ENCODE measurements at regions not wholly inside any gene's neighbourhood (a gene's known extent, or its start where the extent isn't known, plus 50 kb on each side); places are given as distances from the start of the nearest gene placed in this dataset.

DNA sequence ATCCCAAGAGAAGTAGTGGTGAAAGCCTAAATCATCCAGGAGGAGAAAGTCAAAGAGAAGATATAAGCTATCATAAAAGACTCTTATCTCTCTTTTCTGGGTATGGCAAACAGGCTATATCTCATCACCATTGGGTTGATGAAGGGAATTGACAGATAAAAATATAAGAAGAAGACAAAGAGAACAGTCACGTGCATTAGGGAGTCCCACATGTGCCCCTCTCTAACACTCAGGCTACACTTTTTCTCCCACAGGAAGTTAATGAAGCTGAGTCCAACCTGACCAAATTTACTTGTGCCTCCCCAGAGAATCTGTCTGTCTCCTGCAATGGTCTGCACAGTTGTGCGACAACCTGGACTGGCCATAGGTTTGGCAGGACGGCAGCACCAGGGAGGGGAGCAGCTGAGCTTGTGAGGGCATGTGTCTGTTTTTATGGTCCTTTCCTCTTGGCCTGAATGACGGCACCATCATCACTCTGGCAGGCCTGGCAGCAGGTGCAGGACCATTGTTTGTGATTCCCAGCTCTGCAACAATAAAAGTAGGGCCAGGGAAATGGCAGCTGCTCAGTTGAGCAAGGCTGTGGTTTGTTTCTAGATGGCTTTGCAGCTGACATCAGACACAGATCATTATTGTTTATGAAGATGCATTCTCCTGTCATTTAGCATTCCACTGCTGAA is 144.5 kb upstream of the MCHR2 start:
- in situ Hi-C loops (cut with MboI; ENCODE audit: low sequenced_read_pairs, unreplicated experiment): no loop called here
- TF ChIP-seq, protein P1, sequence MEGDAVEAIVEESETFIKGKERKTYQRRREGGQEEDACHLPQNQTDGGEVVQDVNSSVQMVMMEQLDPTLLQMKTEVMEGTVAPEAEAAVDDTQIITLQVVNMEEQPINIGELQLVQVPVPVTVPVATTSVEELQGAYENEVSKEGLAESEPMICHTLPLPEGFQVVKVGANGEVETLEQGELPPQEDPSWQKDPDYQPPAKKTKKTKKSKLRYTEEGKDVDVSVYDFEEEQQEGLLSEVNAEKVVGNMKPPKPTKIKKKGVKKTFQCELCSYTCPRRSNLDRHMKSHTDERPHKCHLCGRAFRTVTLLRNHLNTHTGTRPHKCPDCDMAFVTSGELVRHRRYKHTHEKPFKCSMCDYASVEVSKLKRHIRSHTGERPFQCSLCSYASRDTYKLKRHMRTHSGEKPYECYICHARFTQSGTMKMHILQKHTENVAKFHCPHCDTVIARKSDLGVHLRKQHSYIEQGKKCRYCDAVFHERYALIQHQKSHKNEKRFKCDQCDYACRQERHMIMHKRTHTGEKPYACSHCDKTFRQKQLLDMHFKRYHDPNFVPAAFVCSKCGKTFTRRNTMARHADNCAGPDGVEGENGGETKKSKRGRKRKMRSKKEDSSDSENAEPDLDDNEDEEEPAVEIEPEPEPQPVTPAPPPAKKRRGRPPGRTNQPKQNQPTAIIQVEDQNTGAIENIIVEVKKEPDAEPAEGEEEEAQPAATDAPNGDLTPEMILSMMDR (IDR thresholded peaks at IDR 0.05; ENCODE audit: borderline replicate concordance, control extremely low read depth, extremely low read depth, insufficient read depth, missing control alignments): no peak
- no peak for DNase-seq (ENCODE audit: low spot score)

DNA sequence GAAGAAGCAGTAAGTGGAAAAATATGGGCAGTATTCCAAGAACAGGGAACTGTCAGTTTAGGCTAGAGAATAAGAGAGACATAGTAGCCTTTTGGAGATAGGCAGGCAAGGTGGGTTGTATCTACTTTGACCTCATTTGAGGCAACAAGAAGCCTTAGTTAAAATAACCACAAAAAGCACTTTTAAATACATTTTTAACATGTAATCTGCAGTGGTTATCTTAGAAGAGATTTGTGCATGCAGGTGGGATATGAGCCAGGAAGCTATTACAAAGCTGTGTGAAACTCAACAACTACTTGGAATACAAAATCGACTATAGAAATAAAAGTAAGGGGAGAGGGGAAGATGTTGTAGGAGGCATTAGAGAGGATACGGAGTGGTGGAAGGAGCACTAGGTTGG is 143.7 kb upstream of the MCHR2 start:
- in situ Hi-C loops (cut with MboI; ENCODE audit: low sequenced_read_pairs, unreplicated experiment): no loop called here
- TF ChIP-seq, protein P1 (IDR thresholded peaks at IDR 0.05; ENCODE audit: borderline replicate concordance, control extremely low read depth, extremely low read depth, insufficient read depth, missing control alignments): no peak
- DNase-seq (ENCODE audit: low spot score): no peak

DNA sequence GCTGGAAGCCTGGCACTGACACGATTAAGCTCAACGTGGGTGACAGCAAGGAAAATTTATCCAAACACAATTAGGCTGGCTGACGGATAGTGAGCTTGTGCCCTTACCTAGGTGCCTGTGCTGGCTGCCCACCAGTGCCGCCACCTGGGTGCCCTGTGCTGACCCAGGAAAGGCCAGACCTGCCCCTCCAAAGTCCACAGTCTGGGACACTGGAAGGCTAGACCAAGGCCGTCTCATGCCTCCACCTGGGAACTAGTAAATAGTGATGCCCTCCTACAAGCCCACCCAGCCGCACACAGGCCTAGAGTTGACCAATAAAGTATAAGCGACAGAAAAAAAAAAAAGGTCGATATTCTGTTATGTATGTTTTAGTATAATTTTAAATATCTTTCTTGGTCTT is 142.6 kb upstream of the MCHR2 start:
- TF ChIP-seq, protein P1 (IDR thresholded peaks at IDR 0.05; ENCODE audit: borderline replicate concordance, control extremely low read depth, extremely low read depth, insufficient read depth, missing control alignments): no peak
- in situ Hi-C loops (cut with MboI; ENCODE audit: low sequenced_read_pairs, unreplicated experiment): no loop called here
- DNase-seq (ENCODE audit: low spot score): no peak

DNA sequence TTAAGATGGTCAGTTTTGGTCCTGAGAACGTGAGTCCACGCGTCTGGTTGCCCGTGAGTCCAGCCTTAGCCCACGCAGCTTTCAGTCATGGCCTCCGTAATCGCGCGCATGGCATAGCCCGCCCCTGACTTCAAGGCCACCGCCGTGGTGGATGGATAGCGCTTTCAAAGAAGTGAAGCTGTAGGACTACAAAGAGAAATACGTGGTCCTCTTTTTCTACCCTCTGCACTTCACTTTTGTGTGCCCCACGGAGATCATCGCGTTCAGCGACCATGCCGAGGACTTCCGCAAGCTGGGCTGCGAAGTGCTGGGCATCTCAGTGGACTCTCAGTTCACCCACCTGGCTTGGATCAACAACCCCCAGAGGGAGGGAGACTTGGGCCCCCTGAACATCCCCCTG is 142.0 kb upstream of the MCHR2 start:
- TF ChIP-seq, protein P1 (IDR thresholded peaks at IDR 0.05; ENCODE audit: borderline replicate concordance, control extremely low read depth, extremely low read depth, insufficient read depth, missing control alignments): no peak
- in situ Hi-C loops (cut with MboI; ENCODE audit: low sequenced_read_pairs, unreplicated experiment): no loop called here
- DNase-seq (ENCODE audit: low spot score): no peak

DNA sequence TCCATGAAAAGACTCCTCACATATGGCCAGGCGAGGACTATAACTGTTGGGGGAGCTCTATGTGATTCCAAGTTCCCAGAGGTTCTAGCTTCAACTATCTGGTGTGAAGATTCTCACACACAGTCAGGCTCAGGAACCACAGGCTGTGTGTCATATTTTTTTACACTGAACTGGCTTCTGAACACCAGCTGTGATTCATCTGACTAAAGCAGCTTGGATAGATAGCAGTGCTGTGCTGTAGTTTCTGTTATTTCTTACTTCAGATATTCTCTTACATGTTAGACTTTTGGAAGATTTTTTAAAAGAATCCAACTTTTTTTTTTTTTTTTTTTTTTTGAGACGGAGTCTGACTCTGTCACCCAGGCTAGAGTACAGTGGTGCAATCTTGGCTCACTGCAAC is 140.7 kb upstream of the MCHR2 start:
- in situ Hi-C loops (cut with MboI; ENCODE audit: low sequenced_read_pairs, unreplicated experiment): no loop called here
- DNase-seq (ENCODE audit: low spot score): no peak
- TF ChIP-seq, protein P1 (IDR thresholded peaks at IDR 0.05; ENCODE audit: borderline replicate concordance, control extremely low read depth, extremely low read depth, insufficient read depth, missing control alignments): no peak

DNA sequence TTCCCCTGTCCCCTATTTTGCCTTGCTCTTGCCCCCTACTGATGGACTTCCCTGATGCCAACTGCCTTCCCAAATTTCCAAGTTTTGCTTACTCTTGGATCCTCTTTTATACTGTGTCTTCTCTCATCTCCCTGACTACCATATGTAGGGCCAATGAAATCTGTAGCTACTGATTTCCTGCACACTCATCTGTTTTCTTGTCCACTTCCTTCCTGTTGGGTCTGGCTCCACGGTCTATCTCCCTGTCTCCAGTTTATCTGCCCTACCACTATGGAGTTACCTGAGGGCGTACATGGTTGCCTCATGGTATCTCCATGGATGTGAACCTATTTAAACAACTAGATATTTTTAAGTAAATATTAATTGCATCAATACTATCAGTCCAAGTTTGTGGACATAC is 140.3 kb upstream of the MCHR2 start:
- in situ Hi-C loops (cut with MboI; ENCODE audit: low sequenced_read_pairs, unreplicated experiment): no loop called here
- no peak for DNase-seq (ENCODE audit: low spot score)
- TF ChIP-seq, protein P1 (IDR thresholded peaks at IDR 0.05; ENCODE audit: borderline replicate concordance, control extremely low read depth, extremely low read depth, insufficient read depth, missing control alignments): no peak
